WTC11 (cell line): ENCODE measurements at regions not wholly inside any gene's neighbourhood (a gene's known extent, or its start where the extent isn't known, plus 50 kb on each side); places are given as distances from the start of the nearest gene placed in this dataset.

ENCODE experiments used
- ATAC-seq: fragments of 200-7000 bp; cut with Tn5 transposase; 2 replicates; pipeline ENCODE4 v1.10.0; 2021; ENCODE audit warnings: mild to moderate bottlenecking, moderate library complexity
- CTCF ChIA-PET: fragments of 300-600 bp; sonication (Branson Sonifier 250); formaldehyde crosslinking; loops from one replicate; lab custom pipeline; 2021; ENCODE audit warnings: antibody characterized with exemption; lab: Charles Lee
- POLR2A ChIA-PET: fragments of 350-600 bp; sonication (Branson Sonifier 250); formaldehyde crosslinking; loops from one replicate; lab custom pipeline; 2021; ENCODE audit warnings: antibody characterized with exemption; lab: Charles Lee
- DNase-seq: peaks from one replicate; pipeline ENCODE4 v3.0.0; 2021; ENCODE audit warnings: low spot score
- H3K27ac Mint-ChIP-seq: 2 replicates; pipeline ENCODE4 v1.8.0; 2021; ENCODE audit warnings: mixed read lengths
- H3K27me3 Mint-ChIP-seq: 2 replicates; pipeline ENCODE4 v1.8.0; 2021; ENCODE audit warnings: low read depth, mild to moderate bottlenecking, moderate library complexity, mixed read lengths
- H3K36me3 Mint-ChIP-seq: 2 replicates; pipeline ENCODE4 v1.8.0; 2021; ENCODE audit warnings: mixed read lengths
- H3K4me1 Mint-ChIP-seq: 2 replicates; pipeline ENCODE4 v1.8.0; 2022; ENCODE audit warnings: mixed read lengths
- H3K4me3 Mint-ChIP-seq: 2 replicates; pipeline ENCODE4 v1.8.0; 2021; ENCODE audit warnings: mild to moderate bottlenecking, moderate library complexity, mixed read lengths
- H3K9me3 Mint-ChIP-seq: 2 replicates; pipeline ENCODE4 v1.8.0; 2021; ENCODE audit warnings: mixed read lengths
- FOXK1 ChIP-seq: sonication (generic); formaldehyde crosslinking; IDR thresholded peaks from 2 replicates; pipeline ENCODE4 v1.8.0; 2022; ENCODE audit warnings: mild to moderate bottlenecking, moderate library complexity, missing genetic modification reagents
- FOXP1 ChIP-seq: sonication (generic); formaldehyde crosslinking; IDR thresholded peaks from 2 replicates; pipeline ENCODE4 v1.8.0; 2022; ENCODE audit warnings: missing genetic modification reagents, mild to moderate bottlenecking, moderate library complexity, borderline replicate concordance
- IRF2 ChIP-seq: sonication (generic); formaldehyde crosslinking; IDR thresholded peaks from 2 replicates; pipeline ENCODE4 v1.8.0; 2022; ENCODE audit warnings: low read depth, missing genetic modification reagents, borderline replicate concordance
- MXD4 ChIP-seq: fragments of 250-450 bp; sonication (Bioruptor Pico); IDR thresholded peaks from 2 replicates; pipeline ENCODE4 v1.8.0; 2021; ENCODE audit warnings: mild to moderate bottlenecking, moderate library complexity, borderline replicate concordance
- NR2C2 ChIP-seq: sonication (generic); formaldehyde crosslinking; IDR thresholded peaks from 2 replicates; pipeline ENCODE4 v1.8.0; 2022; ENCODE audit warnings: mild to moderate bottlenecking, missing genetic modification reagents
- OVOL2 ChIP-seq: fragments of 250-450 bp; sonication (Bioruptor Pico); IDR thresholded peaks from 2 replicates; pipeline ENCODE4 v1.9.0; 2021; ENCODE audit warnings: mild to moderate bottlenecking, borderline replicate concordance
- TCF7 ChIP-seq: sonication (generic); formaldehyde crosslinking; IDR thresholded peaks from 2 replicates; pipeline ENCODE4 v1.8.0; 2022; ENCODE audit warnings: mild to moderate bottlenecking, low read depth, missing genetic modification reagents, moderate library complexity
- TEAD1 ChIP-seq: sonication (generic); formaldehyde crosslinking; IDR thresholded peaks from 2 replicates; pipeline ENCODE4 v1.8.0; 2022; ENCODE audit warnings: mild to moderate bottlenecking, missing genetic modification reagents
- USF1 ChIP-seq: sonication (generic); formaldehyde crosslinking; IDR thresholded peaks from 2 replicates; pipeline ENCODE4 v1.8.0; 2022; ENCODE audit warnings: mild to moderate bottlenecking, missing genetic modification reagents
- ZNF281 ChIP-seq: sonication (generic); formaldehyde crosslinking; IDR thresholded peaks from 2 replicates; pipeline ENCODE4 v1.8.0; 2023; ENCODE audit warnings: mild to moderate bottlenecking, missing genetic modification reagents
- ZNF512 ChIP-seq: sonication (generic); formaldehyde crosslinking; IDR thresholded peaks from 2 replicates; pipeline ENCODE4 v1.8.1; 2022; ENCODE audit warnings: missing genetic modification reagents, borderline replicate concordance
- TF ChIP-seq, protein P1 (sequence below): sonication (generic); formaldehyde crosslinking; IDR thresholded peaks from 2 replicates; pipeline ENCODE4 v1.8.1; 2023; ENCODE audit warnings: mild to moderate bottlenecking, missing genetic modification reagents, moderate library complexity
- TF ChIP-seq, protein P2 (sequence below): sonication (generic); formaldehyde crosslinking; IDR thresholded peaks from 2 replicates; pipeline ENCODE4 v1.8.0; 2022; ENCODE audit warnings: mild to moderate bottlenecking, missing genetic modification reagents
- TF ChIP-seq, protein P3 (sequence below): sonication (generic); formaldehyde crosslinking; IDR thresholded peaks from 2 replicates; pipeline ENCODE4 v1.8.0; 2022; ENCODE audit warnings: mild to moderate bottlenecking, missing genetic modification reagents

GRCh38 chr21:41673071-41673470 is 93.8 kb downstream of the RIPK4 start:
- POLR2A ChIA-PET, result no interaction called here
- Mint-ChIP-seq H3K4me1 (peaks cover 15% of the 10 kb centered on the region), H3K27ac (no peak overlapping the region), H3K9me3 (peaks cover 3% of the 10 kb centered on the region; the same call in 1 of the 2 replicates), H3K36me3 (no peaks in the 10 kb centered on the region)
- ATAC-seq, result no peak
- CTCF ChIA-PET, result interaction anchor here (0.6 to 2.2 kb wide), 4 partner anchors 60 to 512 kb away, joined by 3 to 10 read pairs (median 6); no protein-coding TSS in a partner anchor
- no peak for TF ChIP-seq USF1 (CRISPR knock-in tag)
- TF ChIP-seq, protein P1, sequence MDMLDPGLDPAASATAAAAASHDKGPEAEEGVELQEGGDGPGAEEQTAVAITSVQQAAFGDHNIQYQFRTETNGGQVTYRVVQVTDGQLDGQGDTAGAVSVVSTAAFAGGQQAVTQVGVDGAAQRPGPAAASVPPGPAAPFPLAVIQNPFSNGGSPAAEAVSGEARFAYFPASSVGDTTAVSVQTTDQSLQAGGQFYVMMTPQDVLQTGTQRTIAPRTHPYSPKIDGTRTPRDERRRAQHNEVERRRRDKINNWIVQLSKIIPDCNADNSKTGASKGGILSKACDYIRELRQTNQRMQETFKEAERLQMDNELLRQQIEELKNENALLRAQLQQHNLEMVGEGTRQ (CRISPR knock-in tag), result no peak
- no peak for TF ChIP-seq ZNF281 (CRISPR knock-in tag)
- TF ChIP-seq, protein P2, sequence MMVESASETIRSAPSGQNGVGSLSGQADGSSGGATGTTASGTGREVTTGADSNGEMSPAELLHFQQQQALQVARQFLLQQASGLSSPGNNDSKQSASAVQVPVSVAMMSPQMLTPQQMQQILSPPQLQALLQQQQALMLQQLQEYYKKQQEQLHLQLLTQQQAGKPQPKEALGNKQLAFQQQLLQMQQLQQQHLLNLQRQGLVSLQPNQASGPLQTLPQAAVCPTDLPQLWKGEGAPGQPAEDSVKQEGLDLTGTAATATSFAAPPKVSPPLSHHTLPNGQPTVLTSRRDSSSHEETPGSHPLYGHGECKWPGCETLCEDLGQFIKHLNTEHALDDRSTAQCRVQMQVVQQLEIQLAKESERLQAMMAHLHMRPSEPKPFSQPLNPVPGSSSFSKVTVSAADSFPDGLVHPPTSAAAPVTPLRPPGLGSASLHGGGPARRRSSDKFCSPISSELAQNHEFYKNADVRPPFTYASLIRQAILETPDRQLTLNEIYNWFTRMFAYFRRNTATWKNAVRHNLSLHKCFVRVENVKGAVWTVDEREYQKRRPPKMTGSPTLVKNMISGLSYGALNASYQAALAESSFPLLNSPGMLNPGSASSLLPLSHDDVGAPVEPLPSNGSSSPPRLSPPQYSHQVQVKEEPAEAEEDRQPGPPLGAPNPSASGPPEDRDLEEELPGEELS (CRISPR knock-in tag), result no peak
- TF ChIP-seq, all 79 proteins: peak for 0
- H3K27me3 Mint-ChIP-seq, result no peaks in the 10 kb centered on the region; the same call in none of the 2 replicates
- no peak overlapping the region for H3K4me3 Mint-ChIP-seq
- DNase-seq, result no peak

DNA sequence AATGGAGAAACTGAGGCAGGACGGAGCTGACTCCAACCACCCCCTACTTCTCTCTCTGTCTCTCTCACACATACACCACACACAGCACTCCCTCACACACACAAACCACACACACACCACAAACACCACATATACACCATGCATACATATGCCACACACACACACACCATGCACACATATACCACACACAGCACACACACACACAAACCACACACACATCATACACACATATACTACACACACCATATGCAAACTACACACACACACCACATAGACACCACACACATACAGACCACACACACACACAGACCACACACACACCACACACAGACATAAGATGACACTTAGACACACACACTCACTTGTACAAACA is 94.3 kb downstream of the RIPK4 start:
- no peaks in the 10 kb centered on the region; the same call in 1 of the 2 replicates for H3K27me3 Mint-ChIP-seq
- ATAC-seq (no peak), DNase-seq (no peak)
- CTCF ChIA-PET, result no interaction called here
- peaks cover 3% of the 10 kb centered on the region; the same call in 1 of the 2 replicates for H3K9me3 Mint-ChIP-seq
- H3K4me1 Mint-ChIP-seq, result peaks cover 10% of the 10 kb centered on the region
- H3K27ac Mint-ChIP-seq, result no peak overlapping the region
- H3K36me3 Mint-ChIP-seq, result no peaks in the 10 kb centered on the region
- TF ChIP-seq, protein P3, sequence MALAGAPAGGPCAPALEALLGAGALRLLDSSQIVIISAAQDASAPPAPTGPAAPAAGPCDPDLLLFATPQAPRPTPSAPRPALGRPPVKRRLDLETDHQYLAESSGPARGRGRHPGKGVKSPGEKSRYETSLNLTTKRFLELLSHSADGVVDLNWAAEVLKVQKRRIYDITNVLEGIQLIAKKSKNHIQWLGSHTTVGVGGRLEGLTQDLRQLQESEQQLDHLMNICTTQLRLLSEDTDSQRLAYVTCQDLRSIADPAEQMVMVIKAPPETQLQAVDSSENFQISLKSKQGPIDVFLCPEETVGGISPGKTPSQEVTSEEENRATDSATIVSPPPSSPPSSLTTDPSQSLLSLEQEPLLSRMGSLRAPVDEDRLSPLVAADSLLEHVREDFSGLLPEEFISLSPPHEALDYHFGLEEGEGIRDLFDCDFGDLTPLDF, result no peak
- no peak for TF ChIP-seq ZNF512
- TF ChIP-seq OVOL2 (CRISPR knock-in tag), result no peak
- no peak for TF ChIP-seq FOXK1
- TF ChIP-seq IRF2 (CRISPR knock-in tag), result no peak
- no peak for TF ChIP-seq NR2C2 (CRISPR knock-in tag)
- TF ChIP-seq MXD4 (CRISPR knock-in tag), result no peak
- no peak for TF ChIP-seq TCF7
- TF ChIP-seq FOXP1 (CRISPR knock-in tag), result no peak
- no peak for TF ChIP-seq TEAD1 (CRISPR knock-in tag)
- TF ChIP-seq, all 79 proteins: peak for 0
- no peak overlapping the region for H3K4me3 Mint-ChIP-seq
- POLR2A ChIA-PET, result no interaction called here
